ENCODE measurements at regions not wholly inside any gene's neighbourhood (a gene's known extent, or its start where the extent isn't known, plus 50 kb on each side); places are given as distances from the start of the nearest gene placed in this dataset.

DNA sequence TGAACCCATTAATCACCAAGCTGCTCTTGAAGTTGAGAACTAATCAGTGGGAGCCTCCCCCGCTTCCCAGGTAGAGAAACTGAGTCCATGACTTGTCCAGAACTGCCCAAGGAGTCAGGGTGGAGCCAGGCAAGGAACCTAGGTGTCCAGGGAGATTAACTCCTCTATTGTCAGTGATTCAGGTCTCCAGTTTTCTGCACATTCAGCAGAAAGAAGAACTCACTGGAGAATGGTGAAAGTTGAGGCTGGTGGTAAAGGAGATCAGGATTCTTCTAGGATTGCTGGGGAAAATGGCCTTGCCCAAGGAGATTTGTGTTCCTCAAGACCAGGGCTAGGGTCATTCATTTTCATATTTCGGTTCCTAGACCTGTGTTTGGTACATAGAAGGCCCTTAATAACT lies 87.2 kb upstream of the CISTR start:
- DNase-seq, result no peak

DNA sequence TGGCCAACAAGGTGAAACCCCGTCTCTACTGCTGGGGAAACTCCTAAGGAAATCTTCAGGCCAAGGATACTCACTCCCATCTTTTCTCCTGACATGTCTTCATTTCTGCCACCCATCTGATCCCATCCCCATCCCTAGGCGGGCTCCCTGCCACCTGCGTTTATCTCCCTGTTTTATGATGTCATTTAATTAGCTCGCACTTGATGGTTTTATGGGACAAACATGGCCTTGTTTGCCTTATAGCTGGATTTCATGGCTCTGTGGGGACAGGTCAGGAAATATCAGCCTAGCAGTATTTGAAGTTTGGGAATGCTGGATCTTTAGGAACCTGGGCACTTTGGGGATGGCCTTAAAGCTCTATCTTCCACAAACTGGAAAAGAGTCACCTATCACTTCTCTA lies 88.5 kb upstream of the CISTR start:
- no peak for DNase-seq

DNA sequence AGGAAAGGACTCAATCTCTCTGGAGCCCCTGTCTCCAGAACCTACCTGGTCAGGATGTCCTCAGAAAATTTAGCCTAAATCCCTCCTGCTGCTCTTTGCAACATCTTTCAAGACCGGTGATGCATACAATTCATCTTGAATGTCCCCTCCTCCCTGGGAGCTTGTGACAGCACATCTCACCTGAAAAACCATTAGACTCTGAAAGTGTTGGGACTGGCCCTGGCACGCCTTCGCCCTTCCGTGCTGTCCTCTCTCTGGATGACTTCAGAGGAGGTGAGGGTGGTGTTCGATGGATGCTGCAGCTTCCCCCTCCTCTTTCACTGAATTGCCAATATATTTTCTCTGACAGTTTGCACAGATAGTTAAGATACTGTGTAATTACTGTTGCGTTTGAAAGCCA lies 90.9 kb upstream of the CISTR start:
- no peak for DNase-seq

DNA sequence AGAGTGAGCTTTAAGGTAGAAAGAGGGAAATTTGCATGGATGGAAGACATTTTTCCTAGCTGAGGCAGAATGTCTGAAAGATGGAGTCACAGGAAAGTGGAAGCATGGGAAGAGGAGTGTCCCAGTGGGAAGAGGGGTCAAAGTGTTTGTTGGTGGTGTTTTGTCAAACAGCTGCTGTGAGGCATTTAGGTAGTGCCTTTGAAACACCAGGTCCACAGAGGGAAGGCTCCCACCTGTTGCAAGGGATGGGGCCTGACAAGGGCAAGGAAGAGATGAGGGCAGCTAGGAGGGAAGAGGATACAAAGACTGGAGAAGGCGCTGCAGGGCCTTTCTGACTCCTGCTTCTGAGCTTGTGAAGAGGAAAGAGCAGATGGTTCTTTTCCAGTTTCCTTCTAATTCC lies 91.8 kb upstream of the CISTR start:
- no peak for DNase-seq

DNA sequence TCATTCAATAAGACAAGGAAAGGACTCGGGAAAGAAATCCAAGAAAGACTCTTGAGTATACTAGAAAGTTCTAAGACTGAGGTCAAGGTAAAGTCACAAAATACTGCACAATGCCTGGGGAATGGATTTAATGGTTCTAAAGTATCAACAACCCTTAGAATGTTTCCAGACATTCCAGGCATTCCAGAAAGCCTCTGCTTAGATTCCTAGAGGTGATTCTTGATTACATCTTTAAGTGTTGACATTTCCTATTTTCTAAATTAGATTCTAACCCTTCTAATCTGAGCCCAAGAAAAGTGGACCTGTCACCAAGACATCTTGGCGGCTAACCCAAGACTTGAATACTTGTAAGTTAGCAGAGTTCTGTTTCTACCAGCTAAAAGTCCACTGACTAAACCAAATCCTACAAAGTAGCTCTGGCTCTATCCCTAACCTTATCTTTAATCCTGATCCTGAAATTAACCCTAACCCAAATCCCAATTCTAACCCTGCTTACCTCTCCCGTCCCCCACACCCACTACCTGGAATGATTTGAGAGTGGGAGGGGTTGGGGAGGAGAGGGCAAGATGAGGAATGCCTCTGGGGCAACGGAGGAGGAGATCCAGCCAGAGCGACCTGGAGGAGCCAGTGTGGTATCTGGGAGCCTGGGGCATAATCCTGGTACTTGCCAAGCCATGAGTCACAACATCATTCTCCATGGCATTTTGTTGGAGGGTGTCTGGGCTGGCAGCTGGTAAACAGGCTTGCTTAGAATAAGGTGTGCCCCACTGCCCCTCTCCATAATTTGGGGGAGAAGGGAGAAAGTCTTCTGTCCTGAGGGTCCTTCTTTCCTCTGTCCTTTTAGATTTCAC lies 93.4 kb upstream of the HOXC13 start:
- DNase-seq, result no peak

DNA sequence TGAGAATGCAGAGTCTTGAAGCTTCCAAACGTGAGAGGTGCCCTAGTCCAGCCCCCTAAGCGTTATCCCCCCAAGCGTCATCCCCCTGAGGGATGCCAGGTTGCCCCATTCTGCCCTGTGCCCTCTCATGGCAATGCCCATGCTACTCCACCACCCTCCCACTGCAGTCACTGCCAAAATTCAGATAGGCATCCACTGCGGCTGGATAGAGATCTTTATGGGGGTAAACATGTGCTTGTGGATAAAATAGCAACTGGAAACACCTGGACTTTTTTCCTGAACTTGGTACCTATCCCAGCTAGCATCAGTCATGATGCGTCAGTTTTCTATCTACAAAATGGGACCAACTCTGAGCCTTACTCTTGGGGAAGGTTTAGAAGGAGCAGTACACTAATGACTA lies 92.7 kb upstream of the HOXC13 start:
- no peak for DNase-seq

DNA sequence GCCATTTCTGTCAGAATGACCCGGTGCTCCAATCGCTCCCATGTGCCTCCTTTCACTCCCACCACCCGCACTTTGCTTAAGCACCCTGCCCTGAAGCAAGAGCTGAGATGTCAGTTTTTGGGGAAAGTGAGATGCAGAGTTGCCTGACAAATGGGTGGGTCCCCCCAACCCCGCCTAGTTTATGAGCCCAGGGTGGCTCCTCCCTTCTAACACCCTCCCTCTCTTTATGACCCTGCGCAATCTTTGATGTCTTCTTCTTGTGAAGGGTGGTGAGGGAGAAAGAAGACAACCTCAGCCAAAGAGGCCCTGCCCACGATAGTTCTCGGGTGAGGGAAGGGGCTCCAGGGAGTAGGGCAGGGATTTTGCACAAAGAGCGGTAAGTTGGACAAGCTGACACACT lies 89.5 kb upstream of the HOXC13 start:
- DNase-seq, result no peak

DNA sequence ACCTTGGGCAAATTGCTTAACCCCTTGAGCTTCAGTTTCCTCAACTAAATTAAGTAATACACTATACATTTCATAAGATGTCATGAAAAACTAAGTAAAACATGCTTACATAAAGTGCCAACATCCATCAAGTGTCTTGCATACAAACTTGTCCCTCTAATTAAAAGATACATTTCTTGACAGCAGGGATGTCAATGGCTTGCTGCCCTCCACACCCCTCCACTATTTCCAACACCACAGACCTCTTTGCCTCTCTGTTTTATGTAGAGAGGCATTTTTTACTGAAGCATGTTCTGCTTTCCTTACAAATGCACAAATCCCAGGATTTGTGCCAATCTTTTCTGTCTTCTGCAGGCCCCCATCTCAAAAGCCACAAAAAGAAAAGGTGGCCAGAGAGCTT lies 89.0 kb upstream of the HOXC13 start:
- DNase-seq, result no peak

DNA sequence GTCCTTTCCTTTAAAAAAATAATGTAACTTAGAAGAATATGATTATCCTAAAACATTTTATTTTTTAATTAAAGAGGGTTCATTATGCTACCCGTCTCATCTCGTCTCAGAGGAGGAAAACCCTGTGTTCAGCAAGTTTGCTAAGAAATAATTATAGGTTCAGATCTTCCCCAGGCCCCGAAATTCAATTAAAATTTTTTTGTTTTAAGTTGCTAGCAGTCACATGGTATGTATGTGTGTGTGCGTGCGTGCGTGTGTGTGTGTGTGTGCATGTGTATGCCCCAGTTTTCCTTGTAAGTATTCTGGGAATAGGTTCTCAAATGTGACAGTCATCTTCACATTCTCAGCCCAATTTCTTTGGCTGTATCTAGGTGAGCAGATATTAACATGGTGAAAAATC lies 86.6 kb upstream of the HOXC13 start:
- no peak for DNase-seq

DNA sequence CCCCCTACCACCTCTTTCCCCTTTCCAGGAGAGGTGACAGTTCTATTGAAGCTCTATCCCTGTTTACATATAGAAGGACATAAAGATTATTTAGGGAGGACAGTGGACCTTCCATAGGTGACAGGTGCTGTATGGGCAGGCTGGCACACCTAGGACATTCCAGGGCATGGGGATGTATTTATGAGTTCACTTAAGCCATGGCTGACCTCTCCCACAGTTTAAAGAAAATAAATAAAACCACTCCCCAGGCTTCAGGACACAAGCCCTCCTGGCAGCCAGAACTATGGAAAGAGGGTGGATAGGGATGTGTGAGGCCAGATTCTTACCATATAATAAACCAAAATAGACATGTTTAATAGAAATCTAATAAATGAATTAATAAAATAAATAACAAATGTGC lies 85.6 kb upstream of the HOXC13 start:
- no peak for DNase-seq

DNA sequence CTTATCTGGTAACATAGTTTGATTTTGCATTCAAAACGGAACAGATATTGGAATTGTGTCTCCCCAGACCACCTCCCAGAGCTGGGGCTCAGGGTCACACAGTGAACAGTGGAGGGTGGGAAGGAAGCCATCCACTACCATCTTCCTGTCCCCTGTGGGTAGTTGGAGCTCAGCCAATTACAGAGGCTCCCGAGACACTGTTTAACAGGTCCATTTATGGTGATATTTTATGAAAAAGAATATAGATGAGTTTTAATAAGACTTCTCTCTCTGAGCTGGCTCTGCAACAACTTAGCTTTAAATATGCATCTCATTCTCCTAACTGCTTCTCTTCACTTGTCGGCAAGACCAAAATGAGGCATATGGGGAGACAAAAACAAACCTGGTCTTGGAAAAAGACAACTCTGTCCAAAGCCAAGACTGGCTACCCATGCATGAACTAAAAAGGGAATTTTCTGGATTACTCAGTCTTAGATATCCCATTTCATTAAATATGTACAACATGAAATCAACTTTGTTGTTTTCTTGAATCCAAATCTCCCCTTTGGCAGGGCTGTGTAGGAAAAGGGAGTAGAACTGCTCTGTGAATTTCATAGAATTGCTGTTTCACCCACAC lies 83.8 kb upstream of the HOXC13 start:
- no peak for DNase-seq

DNA sequence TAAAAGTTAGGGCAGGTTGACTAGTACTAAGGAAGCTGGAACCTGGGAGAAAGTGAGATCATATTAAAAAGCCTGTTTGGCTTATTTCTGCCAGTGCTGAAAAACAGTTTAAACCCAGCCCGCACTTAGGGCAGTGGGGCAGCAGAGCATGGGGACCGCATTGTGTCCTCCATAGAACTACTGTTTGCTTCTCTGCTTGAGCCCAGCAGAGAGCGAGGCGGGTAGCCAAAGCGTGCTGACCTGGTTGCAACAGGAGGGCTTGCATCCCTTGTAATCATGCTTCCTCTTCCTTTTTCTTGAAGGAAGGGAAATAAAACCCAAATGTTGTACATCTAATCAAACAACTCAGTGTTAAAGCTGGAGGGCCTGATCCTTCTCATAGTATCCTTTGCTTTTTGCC lies 82.5 kb upstream of the HOXC13 start:
- no peak for DNase-seq

DNA sequence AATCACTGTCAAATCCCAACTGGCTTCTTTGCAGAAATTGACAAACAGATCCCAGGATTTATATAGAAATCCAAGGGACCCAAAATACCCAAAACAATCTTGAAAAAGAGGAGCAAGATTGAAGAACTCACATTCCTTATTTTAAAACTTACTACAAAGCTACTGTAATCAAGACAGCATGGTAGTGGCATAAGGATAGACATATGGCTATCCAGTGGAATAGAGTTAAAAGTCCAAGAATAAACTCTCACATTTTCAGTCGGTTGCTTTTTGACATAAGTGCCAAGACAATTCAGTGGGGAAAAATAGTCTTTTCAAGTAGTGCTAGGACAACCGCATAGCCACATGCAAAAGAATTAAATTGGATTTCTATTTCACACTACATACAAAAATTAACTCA lies 81.0 kb upstream of the HOXC13 start:
- DNase-seq, result no peak

DNA sequence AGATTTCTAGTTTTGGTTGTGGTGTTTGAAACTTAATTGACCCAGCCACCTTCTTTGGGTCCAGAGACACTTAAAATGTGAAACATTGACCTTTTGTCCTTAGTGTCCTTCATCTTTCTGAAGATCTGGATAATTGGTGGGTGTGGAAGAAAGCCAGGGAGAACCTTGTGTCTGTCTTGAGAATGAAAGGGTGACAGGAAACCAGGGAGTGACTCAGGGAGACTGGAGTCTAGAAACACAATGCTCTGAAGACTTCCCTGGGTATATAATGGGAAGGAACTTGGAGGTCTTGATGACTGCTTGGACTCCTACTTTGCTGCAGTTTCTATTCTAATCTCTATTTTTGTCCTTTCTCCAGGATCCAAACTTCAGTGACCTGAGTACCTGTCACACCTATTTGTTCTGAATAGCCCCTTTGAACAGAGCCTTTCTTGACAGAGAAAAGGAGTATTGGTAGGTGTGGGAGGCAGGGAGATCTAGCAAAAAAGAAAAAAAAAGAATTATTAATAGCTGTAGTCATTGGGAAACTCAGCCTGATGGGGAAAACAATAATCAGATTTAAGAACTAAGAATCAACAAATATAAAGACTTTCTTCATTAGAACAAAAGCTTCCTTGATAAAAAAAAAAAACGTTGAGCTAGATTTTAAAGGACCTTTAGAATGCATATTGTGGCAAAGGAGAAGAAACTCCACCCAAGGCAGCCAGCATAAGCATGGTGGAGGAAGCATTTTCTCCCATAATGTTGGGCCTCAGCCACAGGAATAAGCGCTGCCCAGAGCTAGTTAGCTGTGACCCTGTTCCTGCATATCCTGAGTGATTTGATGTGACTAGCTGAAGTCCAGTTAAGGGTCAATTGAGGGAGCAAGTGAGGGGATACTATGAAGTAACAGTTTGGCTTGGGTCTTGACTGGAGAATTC lies 77.9 kb upstream of the HOXC13 start:
- DNase-seq, result no peak

DNA sequence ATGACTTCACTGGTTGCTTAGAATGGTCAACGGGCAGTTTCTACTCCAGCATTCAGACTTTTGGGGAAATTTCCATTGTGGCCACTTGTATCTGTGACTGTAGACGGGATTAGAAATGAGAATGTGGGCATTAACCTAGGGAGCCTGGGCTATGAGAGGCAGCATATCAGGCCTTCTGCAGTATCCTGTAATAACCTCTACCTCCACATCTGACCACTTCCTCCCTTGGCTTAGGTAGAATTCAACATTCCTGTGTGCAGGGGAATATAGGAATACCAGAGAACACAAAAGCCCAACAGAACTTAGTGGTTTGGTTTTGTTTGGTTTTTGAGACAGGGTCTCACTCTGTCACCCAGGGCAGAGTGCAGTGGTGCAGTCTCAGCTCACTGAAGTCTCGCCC lies 76.4 kb upstream of the HOXC13 start:
- no peak for DNase-seq

DNA sequence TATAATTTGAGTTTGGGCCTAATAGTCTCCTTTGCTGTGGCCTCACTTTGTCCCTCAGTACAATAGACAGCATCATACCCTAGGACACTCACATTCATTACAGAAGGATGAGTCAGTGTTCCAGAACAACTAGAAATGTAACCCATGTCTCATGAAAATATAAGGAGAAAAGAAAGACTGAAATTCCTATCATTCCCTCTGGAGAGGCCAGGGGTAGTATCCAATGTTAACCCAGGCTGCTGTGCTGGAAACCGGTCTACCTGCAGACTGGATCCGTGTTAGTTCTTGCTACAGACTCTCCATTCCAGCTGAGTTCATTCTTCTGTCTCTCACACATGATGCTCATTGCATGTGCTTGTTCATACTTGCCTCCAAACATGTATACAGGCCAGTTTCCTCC lies 75.8 kb upstream of the HOXC13 start:
- no peak for DNase-seq

DNA sequence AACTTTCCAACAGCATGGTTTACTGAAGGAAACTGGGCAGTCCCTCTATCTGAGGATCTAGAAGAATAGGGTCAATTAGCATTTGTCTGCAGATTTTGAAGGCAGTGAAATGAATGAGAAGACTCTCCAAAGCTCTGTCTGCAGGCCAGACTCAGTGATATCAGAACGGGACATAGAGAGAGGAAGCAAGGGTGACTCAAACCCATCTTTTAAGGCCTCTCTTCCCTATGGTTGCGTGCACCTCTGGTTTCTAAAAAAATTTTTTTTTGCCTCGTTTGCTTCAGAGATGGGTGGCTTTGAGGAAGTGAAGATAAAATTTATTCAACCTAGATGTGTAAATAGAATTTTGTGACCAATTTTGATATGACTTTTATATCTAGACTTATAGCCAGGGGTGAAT lies 71.9 kb upstream of the HOXC13 start:
- DNase-seq, result no peak

DNA sequence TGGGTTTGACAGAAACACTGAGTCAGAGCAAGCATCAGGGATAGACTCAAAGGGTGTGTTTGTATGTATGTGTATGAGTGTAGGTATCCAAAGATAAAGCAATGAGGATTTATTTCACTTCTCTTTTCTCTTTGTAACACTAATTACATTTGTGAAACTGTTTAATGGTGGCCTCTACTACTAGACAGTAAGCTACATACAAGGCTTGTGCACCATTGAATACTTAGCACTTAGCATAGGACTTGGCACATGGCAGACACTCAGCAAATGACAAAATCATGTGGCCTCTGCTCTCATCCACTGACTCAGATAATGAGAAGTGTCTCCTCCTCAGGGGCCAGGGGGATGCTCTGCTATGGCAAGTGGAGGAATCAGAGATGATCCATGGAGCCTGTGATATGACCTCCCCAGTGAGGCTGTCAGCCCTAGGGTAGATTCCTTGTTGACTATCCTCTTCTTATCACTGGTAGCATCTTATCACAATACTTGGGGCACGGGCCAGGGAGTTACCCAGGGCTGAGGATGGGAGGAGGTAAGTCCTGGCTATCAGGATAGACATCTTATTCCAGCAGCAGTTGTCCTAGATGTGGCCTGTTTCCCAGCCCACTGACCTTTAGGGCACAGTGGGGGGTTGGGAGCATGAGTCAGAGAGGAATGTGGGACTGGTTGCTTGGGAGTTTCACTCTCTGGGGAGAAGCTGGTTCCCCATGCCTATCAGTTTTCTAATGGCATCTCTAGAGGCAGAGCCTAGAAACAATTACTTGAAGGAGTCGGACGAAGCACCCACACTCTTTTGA lies 71.2 kb upstream of the HOXC13 start:
- no peak for DNase-seq

DNA sequence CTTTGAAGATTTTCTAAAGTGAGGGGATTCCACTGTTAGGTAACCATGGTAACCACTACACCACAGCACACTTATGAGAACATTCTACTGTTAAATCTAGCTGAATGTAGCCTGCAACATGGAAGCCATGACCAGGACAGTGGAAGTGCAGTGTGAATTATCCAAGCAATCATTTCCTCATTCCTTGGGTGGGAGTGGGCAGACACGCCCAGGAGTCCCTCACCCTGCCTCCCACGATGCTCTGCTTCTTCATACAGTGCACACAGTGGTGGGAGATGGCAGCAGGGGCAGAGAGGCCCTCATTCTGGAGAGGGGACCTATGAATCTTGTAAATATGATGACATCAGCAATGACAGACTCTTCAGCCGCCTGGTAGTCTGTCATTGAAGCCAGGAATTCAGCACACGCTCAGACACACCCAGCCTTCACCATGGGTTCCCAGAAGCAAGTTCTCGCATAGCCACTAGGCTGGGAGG lies 70.1 kb upstream of the HOXC13 start:
- no peak for DNase-seq

DNA sequence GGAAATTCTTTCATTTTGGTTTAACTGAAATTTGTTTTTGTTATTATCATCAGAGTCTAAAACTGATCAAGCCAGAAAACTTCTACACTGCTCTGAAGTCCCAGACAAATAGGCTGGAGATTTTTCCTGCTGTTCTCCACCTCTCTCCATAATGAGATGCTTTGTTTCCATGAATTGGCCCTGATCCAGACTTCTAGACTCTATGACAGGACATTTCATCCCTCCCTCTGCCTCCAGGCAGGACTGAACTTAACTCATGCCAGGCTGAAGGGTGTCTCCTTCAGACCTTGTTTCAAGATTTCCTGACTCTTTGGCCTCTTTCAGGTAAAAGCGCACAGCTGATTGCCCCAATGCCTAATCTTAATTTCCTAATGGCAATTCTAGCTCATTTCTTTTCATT lies 69.1 kb upstream of the HOXC13 start:
- no peak for DNase-seq

DNA sequence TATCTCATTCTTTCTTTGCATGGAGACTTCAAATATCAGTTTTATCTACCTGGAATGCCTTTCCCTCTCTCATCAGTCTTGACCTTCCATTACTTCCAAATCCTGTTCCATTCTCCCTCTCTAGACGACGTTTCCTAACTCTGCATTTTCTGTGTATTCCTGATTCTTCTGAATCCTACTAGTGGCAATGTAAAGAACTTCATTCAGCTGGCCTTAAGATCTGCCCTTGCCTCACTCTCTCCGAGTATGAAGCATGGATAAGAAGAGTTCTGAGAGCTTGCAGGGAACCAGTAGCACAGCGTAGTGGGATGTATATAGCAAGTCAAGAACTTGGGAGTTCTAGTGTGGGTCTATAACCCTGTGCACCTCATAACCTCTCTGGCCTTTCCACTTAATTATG lies 68.5 kb upstream of the HOXC13 start:
- no peak for DNase-seq

DNA sequence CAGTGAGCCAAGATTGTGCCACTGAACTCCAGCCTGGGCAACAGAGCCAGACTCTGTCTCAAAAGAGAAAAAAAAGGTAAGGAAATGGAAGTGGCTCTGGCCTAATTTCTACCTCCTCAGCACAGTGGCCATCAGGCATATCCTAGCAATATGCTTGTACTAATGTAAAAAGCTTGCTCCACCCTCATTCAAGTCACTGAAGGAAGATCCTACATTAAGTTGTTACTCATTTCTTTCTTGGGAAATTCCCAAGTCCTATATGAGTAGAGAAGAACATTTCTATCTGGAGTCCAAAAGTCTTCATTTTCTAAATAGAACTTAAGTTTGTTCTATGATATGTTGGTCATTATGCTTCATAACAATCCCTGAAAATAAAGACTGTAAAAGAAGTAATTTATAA lies 67.3 kb upstream of the HOXC13 start:
- DNase-seq, result peak in 1 of 2 donors; percentile 8

DNA sequence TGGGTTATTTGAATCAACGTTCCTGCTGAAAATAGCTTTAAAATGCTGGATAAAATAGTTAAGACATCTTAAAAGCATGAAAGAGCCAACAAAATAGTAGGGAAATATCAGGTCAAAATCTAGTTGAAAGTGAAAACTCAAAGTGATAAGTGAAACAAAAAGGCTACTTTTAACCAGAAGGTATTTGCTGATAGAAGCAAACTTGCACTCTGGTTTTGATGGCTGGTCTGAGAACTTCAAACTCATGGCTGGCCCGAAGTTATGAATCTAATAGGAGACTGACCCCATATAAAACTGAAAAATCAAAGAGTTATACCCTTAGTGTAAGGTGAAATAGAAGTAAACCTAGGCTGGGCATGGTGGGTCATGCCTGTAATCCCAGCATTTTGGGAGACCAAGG lies 66.3 kb upstream of the HOXC13 start:
- DNase-seq, result no peak

Data from inflammatory macrophage treated with lipopolysaccharide for 1 hour (primary cell).